ENCODE measurements at regions not wholly inside any gene's neighbourhood (a gene's known extent, or its start where the extent isn't known, plus 50 kb on each side); places are given as distances from the start of the nearest gene placed in this dataset.

DNA sequence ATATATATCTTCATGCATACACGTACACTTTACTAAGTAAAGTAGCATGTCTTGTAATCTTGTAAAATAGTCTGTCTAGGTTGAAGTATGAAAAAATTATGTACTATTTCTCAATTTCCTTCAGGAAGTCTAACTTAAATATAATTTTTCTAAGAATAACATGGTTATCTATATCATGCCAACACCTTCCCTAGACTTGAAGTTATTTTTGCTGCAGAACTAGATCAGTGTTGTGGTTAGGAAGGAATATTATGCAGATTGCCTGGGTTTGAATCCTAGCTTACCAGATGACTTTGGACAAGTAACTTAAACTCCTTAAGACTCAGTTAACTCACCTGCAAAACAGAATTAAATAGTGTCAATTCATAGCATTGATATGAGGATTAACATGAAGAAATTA, 142.2 kb upstream of the SEMA3A start:
- TF ChIP-seq, protein P1, sequence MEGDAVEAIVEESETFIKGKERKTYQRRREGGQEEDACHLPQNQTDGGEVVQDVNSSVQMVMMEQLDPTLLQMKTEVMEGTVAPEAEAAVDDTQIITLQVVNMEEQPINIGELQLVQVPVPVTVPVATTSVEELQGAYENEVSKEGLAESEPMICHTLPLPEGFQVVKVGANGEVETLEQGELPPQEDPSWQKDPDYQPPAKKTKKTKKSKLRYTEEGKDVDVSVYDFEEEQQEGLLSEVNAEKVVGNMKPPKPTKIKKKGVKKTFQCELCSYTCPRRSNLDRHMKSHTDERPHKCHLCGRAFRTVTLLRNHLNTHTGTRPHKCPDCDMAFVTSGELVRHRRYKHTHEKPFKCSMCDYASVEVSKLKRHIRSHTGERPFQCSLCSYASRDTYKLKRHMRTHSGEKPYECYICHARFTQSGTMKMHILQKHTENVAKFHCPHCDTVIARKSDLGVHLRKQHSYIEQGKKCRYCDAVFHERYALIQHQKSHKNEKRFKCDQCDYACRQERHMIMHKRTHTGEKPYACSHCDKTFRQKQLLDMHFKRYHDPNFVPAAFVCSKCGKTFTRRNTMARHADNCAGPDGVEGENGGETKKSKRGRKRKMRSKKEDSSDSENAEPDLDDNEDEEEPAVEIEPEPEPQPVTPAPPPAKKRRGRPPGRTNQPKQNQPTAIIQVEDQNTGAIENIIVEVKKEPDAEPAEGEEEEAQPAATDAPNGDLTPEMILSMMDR (conservative IDR thresholded peaks at IDR 0.05; ENCODE audit: low read length) = no peak
- H3K4me3 ChIP-seq (ENCODE audit: low read length) = no peak overlapping the region
- DNase-seq (ENCODE audit: low read depth) = no peak

DNA sequence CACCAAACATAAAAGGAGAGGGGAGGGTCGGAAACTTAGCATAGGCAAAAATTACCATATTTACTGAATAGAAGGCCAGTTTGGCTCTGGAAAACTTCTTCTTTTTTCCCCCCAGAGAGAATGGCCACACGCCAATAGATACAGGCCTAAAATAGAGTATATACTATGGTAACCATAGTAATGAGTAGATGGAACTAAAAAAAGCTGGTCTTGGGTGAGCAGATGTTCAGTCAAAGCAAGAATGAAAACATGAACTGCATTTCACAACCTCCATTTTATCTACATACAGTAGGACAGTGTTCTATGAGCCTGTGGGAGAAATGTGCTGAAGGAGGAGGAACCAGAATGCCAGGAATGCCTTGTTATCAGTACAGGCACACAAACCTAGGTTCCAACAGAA, 141.7 kb upstream of the SEMA3A start:
- H3K4me3 ChIP-seq (ENCODE audit: low read length) = no peak overlapping the region
- DNase-seq (ENCODE audit: low read depth) = peak; percentile 74
- TF ChIP-seq, protein P1 (conservative IDR thresholded peaks at IDR 0.05; ENCODE audit: low read length) = no peak

DNA sequence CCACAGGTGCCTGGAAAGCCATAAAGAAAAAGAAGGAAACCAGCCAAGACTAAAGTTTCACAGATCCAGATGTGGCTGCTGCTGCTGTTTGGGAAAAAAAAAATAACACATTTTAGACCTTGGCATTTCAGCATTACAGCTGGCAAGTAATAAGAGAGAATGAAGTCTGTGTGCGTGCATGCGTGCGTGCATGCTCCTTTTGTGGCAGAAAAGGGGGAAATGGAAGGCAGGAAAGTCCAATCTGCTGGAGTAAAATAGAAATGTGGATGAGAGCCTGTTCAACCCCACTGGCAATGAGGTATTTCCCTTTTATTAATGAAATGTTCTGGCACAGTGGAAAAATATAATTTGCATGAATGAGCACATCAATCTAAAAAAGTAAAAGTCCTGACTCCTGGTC, 137.0 kb upstream of the SEMA3A start:
- peak; percentile 58 for DNase-seq (ENCODE audit: low read depth)
- TF ChIP-seq, protein P1 (conservative IDR thresholded peaks at IDR 0.05; ENCODE audit: low read length) = no peak
- H3K4me3 ChIP-seq (ENCODE audit: low read length) = no peak overlapping the region

DNA sequence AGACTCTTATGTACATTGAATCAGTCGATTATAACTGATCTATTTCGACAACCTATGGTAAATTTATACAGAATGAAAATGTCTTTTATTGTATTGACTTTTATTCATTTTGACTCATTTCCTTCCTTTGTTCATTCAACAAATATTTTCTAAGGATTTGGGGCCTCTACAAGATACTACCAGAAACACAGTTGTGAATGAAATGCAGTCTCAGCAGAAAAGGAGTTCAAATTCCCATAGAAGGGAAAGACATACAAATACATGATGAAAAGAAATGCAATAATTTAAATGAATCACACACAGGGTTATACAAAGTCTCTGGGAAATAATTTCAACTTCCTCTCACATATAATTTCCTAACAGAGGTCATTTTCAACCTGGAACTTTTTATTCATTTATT, 134.0 kb upstream of the SEMA3A start:
- no peak for DNase-seq (ENCODE audit: low read depth)
- TF ChIP-seq, protein P1 (conservative IDR thresholded peaks at IDR 0.05; ENCODE audit: low read length) = no peak

DNA sequence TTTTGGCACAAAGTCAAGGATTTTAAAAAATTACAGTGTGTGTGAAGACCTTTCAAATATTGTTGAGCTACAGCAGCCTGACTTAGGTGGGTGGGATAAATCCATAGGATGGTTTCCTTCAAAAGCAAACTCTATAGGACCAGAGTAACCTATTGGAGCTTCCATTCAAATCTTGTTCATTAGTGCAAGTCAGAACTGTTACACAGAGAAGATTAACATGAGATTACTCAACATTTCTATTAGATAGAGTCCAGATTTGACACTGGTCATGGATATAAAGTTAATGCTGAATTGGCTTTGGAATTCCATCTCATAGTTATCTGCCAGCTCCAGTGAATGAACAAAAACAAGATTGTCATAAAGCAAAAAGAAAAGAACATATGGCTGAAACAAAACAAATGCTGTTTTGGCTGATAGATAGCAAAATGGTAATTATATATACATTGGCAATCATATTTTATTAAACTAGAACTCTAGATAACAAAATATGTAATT, 129.6 kb upstream of the SEMA3A start:
- DNase-seq (ENCODE audit: low read depth) = no peak
- TF ChIP-seq, protein P1 (conservative IDR thresholded peaks at IDR 0.05; ENCODE audit: low read length) = no peak
- no peak overlapping the region for H3K4me3 ChIP-seq (ENCODE audit: low read length)

More for the DNA sequence above, 134.0 kb upstream of the SEMA3A start:
- H3K4me3 ChIP-seq (ENCODE audit: low read length) = no peak overlapping the region

DNA sequence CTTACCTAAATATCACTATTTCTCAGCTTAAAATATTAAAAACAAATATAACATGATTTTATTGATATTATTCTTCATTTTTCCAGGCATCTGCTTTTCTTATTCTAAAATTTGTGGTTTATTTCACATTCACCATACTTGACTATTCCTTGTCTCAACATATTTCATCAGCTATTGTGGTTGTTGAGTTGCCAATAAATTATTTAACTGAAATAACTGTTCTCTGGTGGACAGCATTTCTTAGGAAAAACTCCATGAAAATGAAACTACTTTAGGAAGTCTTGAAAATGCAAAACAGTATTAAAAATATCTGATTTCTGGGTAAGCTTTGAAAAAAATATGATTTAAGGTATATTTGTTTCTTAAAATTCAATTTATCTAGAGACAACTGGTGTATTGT, 122.9 kb upstream of the SEMA3A start:
- DNase-seq (ENCODE audit: low read depth) = peak; percentile 62
- TF ChIP-seq, protein P1 (conservative IDR thresholded peaks at IDR 0.05; ENCODE audit: low read length) = no peak

DNA sequence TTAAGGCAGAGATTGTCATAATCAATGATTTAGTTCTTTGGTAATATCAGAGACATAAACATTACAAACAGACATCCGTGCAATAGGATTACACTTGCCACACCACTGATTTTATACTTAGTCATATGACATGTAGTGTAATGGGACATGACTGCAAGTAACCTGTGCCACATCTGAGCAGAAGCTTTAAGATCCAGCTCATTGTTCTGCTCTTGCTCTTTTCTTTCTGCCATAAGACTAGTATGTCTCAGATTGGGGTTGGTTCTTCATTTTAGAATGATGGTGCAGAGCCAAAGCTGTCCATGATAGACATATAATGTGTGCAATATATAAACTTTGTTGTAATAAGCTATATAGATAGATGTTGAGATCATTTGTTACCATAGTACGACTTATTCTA, 119.7 kb upstream of the SEMA3A start:
- TF ChIP-seq, protein P1 (conservative IDR thresholded peaks at IDR 0.05; ENCODE audit: low read length) = no peak
- no peak overlapping the region for H3K4me3 ChIP-seq (ENCODE audit: low read length)
- no peak for DNase-seq (ENCODE audit: low read depth)

More for the DNA sequence above, 122.9 kb upstream of the SEMA3A start:
- H3K4me3 ChIP-seq (ENCODE audit: low read length) = no peak overlapping the region

Measured in AG10803 (cell line).